ENCODE measurements at regions not wholly inside any gene's neighbourhood (a gene's known extent, or its start where the extent isn't known, plus 50 kb on each side); places are given as distances from the start of the nearest gene placed in this dataset.

DNA sequence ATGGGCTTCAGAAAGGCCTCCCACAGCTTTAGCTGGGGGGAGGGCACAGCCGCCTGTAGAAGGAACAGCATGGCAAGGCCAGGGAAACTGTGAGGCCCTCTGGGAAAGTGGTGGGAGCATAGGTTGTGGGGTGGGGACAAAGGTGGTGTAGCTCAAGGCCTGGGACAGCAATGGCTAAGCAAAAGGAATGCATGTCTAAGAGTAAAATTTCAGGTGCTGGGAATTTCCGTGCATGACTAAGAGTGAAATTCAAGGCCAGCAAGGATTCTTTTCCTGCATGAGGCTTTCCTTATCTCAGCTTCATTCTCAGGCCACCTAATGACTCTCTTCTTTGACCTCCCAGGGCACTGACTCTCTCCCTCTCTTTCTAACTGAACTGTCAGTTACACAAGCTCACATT is 86.5 kb upstream of the WNT4 start:
- no peak for TF ChIP-seq EP300 (IDR thresholded peaks at IDR 0.05; ENCODE audit: borderline replicate concordance)
- TF ChIP-seq TEAD4 (IDR thresholded peaks at IDR 0.05) = no peak
- TF ChIP-seq TCF12 (IDR thresholded peaks at IDR 0.05; ENCODE audit: low read depth) = no peak
- no peak for TF ChIP-seq FOXM1 (IDR thresholded peaks at IDR 0.05; ENCODE audit: borderline replicate concordance, low read depth)
- TF ChIP-seq NFIC (IDR thresholded peaks at IDR 0.05) = no peak
- TF ChIP-seq TAF1 (IDR thresholded peaks at IDR 0.05; ENCODE audit: low read depth) = no peak
- TF ChIP-seq, protein P1, sequence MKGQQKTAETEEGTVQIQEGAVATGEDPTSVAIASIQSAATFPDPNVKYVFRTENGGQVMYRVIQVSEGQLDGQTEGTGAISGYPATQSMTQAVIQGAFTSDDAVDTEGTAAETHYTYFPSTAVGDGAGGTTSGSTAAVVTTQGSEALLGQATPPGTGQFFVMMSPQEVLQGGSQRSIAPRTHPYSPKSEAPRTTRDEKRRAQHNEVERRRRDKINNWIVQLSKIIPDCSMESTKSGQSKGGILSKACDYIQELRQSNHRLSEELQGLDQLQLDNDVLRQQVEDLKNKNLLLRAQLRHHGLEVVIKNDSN (IDR thresholded peaks at IDR 0.05) = no peak
- TF ChIP-seq RAD21 (IDR thresholded peaks at IDR 0.05; ENCODE audit: low read depth) = no peak
- TF ChIP-seq, protein P2, sequence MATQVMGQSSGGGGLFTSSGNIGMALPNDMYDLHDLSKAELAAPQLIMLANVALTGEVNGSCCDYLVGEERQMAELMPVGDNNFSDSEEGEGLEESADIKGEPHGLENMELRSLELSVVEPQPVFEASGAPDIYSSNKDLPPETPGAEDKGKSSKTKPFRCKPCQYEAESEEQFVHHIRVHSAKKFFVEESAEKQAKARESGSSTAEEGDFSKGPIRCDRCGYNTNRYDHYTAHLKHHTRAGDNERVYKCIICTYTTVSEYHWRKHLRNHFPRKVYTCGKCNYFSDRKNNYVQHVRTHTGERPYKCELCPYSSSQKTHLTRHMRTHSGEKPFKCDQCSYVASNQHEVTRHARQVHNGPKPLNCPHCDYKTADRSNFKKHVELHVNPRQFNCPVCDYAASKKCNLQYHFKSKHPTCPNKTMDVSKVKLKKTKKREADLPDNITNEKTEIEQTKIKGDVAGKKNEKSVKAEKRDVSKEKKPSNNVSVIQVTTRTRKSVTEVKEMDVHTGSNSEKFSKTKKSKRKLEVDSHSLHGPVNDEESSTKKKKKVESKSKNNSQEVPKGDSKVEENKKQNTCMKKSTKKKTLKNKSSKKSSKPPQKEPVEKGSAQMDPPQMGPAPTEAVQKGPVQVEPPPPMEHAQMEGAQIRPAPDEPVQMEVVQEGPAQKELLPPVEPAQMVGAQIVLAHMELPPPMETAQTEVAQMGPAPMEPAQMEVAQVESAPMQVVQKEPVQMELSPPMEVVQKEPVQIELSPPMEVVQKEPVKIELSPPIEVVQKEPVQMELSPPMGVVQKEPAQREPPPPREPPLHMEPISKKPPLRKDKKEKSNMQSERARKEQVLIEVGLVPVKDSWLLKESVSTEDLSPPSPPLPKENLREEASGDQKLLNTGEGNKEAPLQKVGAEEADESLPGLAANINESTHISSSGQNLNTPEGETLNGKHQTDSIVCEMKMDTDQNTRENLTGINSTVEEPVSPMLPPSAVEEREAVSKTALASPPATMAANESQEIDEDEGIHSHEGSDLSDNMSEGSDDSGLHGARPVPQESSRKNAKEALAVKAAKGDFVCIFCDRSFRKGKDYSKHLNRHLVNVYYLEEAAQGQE (IDR thresholded peaks at IDR 0.05; ENCODE audit: low read depth) = no peak
- TF ChIP-seq ZBTB7A (IDR thresholded peaks at IDR 0.05; ENCODE audit: low read depth) = no peak
- TF ChIP-seq YY1 (IDR thresholded peaks at IDR 0.05; ENCODE audit: low read depth) = no peak

DNA sequence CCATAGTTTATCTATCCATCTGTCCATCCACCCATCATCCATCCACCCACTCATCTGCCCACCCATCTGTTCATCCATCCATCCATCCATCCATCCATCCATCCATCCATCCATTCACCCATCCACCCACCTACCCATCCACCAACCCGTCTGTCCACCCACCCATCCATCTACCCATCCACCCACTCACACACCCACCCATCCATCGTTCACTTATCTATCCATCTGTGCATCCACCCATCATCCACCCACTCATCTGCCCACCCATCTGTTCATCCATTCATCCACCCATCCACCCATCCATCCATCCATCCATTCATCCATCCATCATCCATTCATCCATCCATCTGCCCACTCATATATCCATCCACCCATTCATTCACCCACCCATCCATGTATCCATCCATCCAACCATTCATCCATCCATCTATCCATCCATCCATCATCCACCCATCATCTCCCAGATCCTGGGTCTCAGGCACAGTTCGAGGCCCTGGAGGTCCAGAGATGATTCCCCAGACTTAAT is 88.2 kb upstream of the WNT4 start:
- TF ChIP-seq TEAD4 (IDR thresholded peaks at IDR 0.05) (no peak), RAD21 (IDR thresholded peaks at IDR 0.05; ENCODE audit: low read depth) (no peak), CEBPB (IDR thresholded peaks at IDR 0.05) (no peak), FOXM1 (IDR thresholded peaks at IDR 0.05; ENCODE audit: borderline replicate concordance, low read depth) (no peak), TAF1 (IDR thresholded peaks at IDR 0.05; ENCODE audit: low read depth) (no peak), EGR1 (IDR thresholded peaks at IDR 0.05) (no peak), EP300 (IDR thresholded peaks at IDR 0.05; ENCODE audit: borderline replicate concordance) (no peak), CREB1 (IDR thresholded peaks at IDR 0.05; ENCODE audit: low read depth) (no peak), TCF12 (IDR thresholded peaks at IDR 0.05; ENCODE audit: low read depth) (no peak), ZBTB7A (IDR thresholded peaks at IDR 0.05; ENCODE audit: low read depth) (no peak), YY1 (IDR thresholded peaks at IDR 0.05; ENCODE audit: low read depth) (no peak), NFIC (IDR thresholded peaks at IDR 0.05) (no peak)
- TF ChIP-seq, protein P1 (IDR thresholded peaks at IDR 0.05) = no peak
- TF ChIP-seq, protein P2 (IDR thresholded peaks at IDR 0.05; ENCODE audit: low read depth) = no peak
- TF ChIP-seq, protein P3, sequence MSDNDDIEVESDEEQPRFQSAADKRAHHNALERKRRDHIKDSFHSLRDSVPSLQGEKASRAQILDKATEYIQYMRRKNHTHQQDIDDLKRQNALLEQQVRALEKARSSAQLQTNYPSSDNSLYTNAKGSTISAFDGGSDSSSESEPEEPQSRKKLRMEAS (IDR thresholded peaks at IDR 0.05) = no peak

DNA sequence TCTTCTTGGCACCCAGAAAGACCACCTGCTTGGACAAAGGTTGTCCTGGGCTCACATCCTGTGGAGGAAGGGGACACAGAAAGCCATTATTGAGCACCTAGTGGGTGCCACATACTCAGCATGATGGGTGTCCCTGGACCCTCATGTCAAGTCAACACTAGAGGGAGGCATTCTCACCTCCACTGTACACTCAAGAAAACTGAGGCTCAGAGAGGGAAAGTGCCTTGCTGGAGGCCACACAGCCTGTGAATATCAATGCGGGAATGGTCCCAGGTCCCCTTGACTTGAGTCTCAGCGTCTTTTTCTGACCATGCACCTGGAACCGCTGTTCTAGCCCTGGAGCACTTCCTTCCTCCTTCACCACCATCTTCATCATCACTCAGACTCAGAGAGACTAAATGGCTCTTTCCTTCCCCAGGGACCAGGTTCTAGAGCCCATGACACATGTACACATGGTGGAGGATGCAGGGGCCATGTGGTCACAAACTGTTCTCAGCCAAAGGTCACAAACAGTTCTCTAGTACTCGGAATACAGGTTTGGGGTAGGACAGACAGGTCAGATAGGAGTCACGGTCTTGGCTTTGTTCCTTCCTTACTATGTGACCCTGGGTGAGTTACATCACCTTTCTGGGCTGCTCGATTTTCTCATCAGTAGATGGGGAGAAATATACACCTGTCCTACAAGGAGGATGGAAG is 89.2 kb upstream of the WNT4 start:
- TF ChIP-seq TAF1 (IDR thresholded peaks at IDR 0.05; ENCODE audit: low read depth) (no peak), TEAD4 (IDR thresholded peaks at IDR 0.05) (no peak), RAD21 (IDR thresholded peaks at IDR 0.05; ENCODE audit: low read depth) (peak; percentile 22; the same call in 1 of the 2 replicates), CREB1 (IDR thresholded peaks at IDR 0.05; ENCODE audit: low read depth) (no peak)

DNA sequence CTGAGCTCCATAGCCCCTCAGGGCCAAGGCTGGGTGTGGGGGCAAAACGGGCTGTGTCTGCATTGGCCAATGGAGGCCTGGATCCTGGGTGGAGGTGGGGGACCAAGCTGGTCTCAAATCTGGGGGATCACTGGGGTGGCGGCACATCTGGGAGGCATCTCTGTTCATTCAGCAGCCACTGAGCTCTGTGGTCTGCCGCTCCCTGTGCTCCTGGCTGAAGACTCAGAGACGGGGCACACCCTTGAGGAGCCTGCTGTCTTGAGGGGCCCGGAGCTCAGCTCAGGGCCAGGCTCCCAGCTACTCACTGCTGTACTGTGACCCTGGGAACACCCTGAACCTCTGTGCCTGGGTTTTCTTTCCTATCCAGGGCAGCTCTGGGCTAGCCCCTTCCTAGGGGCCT is 90.3 kb upstream of the WNT4 start:
- no peak for TF ChIP-seq YY1 (IDR thresholded peaks at IDR 0.05; ENCODE audit: low read depth)
- TF ChIP-seq, protein P2 (IDR thresholded peaks at IDR 0.05; ENCODE audit: low read depth) = no peak
- TF ChIP-seq, protein P1 (IDR thresholded peaks at IDR 0.05) = no peak

Measured in Ishikawa (cell line).